ENCODE measurements at regions not wholly inside any gene's neighbourhood (a gene's known extent, or its start where the extent isn't known, plus 50 kb on each side); places are given as distances from the start of the nearest gene placed in this dataset.

DNA sequence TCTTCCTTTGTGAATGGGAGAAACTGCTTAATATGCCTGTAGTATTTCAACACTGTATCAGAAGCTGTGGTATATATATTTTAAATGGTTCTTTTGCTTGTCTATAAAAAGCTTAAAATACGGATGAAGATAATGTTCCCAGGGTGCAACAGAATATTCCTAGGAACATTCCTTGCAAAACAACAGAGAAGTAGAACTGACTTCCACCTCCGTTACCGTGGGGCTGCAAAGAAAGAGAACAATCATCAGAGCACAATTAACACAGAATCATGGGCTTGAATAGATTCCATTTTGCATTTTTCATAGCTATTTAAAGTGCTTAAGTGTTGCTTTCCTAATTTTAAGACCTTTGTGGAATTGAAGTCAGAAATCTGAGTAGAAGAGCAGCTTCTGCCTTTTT is 1227.7 kb downstream of the EFNB2 start:
- TF ChIP-seq, protein P1, sequence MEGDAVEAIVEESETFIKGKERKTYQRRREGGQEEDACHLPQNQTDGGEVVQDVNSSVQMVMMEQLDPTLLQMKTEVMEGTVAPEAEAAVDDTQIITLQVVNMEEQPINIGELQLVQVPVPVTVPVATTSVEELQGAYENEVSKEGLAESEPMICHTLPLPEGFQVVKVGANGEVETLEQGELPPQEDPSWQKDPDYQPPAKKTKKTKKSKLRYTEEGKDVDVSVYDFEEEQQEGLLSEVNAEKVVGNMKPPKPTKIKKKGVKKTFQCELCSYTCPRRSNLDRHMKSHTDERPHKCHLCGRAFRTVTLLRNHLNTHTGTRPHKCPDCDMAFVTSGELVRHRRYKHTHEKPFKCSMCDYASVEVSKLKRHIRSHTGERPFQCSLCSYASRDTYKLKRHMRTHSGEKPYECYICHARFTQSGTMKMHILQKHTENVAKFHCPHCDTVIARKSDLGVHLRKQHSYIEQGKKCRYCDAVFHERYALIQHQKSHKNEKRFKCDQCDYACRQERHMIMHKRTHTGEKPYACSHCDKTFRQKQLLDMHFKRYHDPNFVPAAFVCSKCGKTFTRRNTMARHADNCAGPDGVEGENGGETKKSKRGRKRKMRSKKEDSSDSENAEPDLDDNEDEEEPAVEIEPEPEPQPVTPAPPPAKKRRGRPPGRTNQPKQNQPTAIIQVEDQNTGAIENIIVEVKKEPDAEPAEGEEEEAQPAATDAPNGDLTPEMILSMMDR (IDR thresholded peaks at IDR 0.05; ENCODE audit: control insufficient read depth, insufficient read depth, low read depth, low read length, missing control alignments): no peak
- DNase-seq (ENCODE audit: low read depth): no peak
- no peak overlapping the region for H3K4me3 ChIP-seq (ENCODE audit: control insufficient read depth, low read depth, low read length)

DNA sequence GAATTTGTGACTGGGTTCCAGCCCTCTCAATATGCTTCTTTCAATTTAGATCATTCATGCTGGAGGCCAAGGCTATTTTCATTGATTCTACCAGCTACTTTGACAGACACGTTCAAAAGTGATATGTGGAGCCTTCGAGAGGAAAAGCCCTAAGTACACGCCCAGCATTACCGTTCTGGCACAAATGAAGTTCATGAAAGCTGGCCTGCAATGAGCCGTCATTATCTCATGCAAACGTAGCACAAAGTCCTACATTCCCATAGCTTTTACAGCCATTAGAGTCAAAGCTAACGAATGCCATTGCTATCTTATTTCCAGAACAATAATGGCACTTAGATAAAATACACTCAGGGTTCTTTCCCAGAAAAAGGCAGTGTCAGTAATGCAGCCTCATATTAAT is 1237.6 kb downstream of the EFNB2 start:
- TF ChIP-seq, protein P1 (IDR thresholded peaks at IDR 0.05; ENCODE audit: control insufficient read depth, insufficient read depth, low read depth, low read length, missing control alignments): no peak
- H3K4me3 ChIP-seq (ENCODE audit: control insufficient read depth, low read depth, low read length): no peak overlapping the region
- DNase-seq (ENCODE audit: low read depth): no peak

DNA sequence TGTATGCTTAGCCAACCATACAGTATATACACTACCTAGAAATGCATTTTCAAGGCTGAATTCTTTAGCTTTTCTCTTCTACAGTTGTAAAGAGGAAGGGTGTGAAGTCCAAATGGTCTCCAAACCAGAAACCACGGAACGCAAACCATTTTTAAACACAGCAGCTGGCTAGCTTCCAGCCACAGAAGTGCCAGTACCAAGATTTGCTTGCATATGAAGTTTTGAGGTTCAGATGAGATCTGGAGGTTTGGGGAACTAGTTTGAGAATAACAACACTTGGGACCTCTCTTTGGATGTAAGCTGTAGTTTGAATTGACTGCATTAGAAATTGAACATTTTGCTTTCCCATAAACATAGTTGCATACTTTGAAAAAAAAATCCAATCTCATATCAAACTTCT is 1243.5 kb downstream of the EFNB2 start:
- DNase-seq (ENCODE audit: low read depth): no peak
- TF ChIP-seq, protein P1 (IDR thresholded peaks at IDR 0.05; ENCODE audit: control insufficient read depth, insufficient read depth, low read depth, low read length, missing control alignments): no peak
- no peak overlapping the region for H3K4me3 ChIP-seq (ENCODE audit: control insufficient read depth, low read depth, low read length)

DNA sequence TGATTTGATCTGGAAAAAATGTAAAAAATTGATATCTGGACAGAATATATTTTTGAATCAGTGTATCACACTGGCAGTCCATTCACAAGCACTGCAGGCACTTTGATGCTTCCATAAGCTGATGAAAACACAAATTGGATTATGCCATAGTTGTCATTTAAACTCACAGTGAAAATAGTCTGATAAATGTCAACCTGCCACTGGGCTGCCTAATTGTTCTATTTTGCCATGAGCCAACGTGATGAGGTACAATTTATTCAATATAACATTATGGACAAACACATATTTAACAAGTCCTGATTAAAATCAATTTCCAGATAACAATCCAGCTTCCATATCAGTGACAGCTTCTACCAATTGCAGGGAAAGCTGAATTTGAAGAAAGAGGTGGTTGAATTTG is 1244.9 kb downstream of the EFNB2 start:
- no peak overlapping the region for H3K4me3 ChIP-seq (ENCODE audit: control insufficient read depth, low read depth, low read length)
- no peak for DNase-seq (ENCODE audit: low read depth)
- TF ChIP-seq, protein P1 (IDR thresholded peaks at IDR 0.05; ENCODE audit: control insufficient read depth, insufficient read depth, low read depth, low read length, missing control alignments): no peak

DNA sequence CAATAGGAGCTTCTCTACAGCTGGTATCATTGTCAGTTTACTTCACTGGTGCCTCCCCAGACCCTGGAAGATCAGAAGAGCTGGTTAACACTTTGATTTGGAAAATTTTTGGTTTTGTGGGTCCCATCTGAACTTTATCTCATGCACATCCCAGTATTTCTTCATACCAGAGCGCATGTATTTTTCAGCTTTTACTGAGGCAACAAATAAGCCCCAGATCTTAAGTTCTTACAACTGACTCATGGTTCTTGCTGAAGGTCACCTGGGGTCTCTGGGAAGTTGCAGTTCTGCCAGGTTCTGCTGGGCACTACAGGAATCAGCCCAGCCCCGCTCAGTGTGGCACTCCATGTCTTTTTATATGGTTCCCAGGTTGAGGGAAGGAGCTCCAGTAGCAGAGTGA is 1249.9 kb downstream of the EFNB2 start:
- DNase-seq (ENCODE audit: low read depth): no peak
- H3K4me3 ChIP-seq (ENCODE audit: control insufficient read depth, low read depth, low read length): no peak overlapping the region
- TF ChIP-seq, protein P1 (IDR thresholded peaks at IDR 0.05; ENCODE audit: control insufficient read depth, insufficient read depth, low read depth, low read length, missing control alignments): no peak

- TF ChIP-seq, protein P1 (IDR thresholded peaks at IDR 0.05; ENCODE audit: control insufficient read depth, insufficient read depth, low read depth, low read length, missing control alignments): no peak
- no peak for DNase-seq (ENCODE audit: low read depth)
- no peak overlapping the region for H3K4me3 ChIP-seq (ENCODE audit: control insufficient read depth, low read depth, low read length)
These were observed 1252.8 kb downstream of the EFNB2 start for GRCh38 chr13:105282406-105283285.

Data from AG09309 (cell line).